OCI-LY3 (cell line): ENCODE measurements at regions not wholly inside any gene's neighbourhood (a gene's known extent, or its start where the extent isn't known, plus 50 kb on each side); places are given as distances from the start of the nearest gene placed in this dataset.

Source experiments
- H2AFZ ChIP-seq: fragments of 200-600, 300-600 bp; shearing (Covaris generic); 2 replicates; pipeline ENCODE4 v1.6.0; 2014; ENCODE audit warnings: antibody characterized with exemption, low read depth, low read length
- H3K27ac ChIP-seq: fragments of 200-600, 300-600 bp; sonication (generic); 2 replicates; pipeline ENCODE4 v1.5.1; 2014; ENCODE audit warnings: mild to moderate bottlenecking, low read length, moderate library complexity, mixed read lengths
- H3K27me3 ChIP-seq: fragments of 200-600, 300-600 bp; sonication (generic); 2 replicates; pipeline ENCODE4 v1.6.1; 2014; ENCODE audit warnings: low read depth, low read length, mixed read lengths
- H3K36me3 ChIP-seq: fragments of 200-600, 300-600 bp; sonication (generic); replicated peaks from 2 replicates; pipeline ENCODE3; 2014; ENCODE audit warnings: low read depth, low read length, mixed read lengths
- H3K4me1 ChIP-seq: fragments of 300-600, 200-600 bp; sonication (generic); 2 replicates; pipeline ENCODE4 v1.6.1; 2014; ENCODE audit warnings: low read length, mixed read lengths
- H3K4me2 ChIP-seq: fragments of 200-600, 300-600 bp; sonication (generic); 2 replicates; pipeline ENCODE4 v1.6.1; 2014; ENCODE audit warnings: low read length, mixed read lengths
- H3K4me3 ChIP-seq: fragments of 300-600, 200-600 bp; sonication (generic); 2 replicates; pipeline ENCODE4 v1.5.1; 2014; ENCODE audit warnings: antibody characterized with exemption, mild to moderate bottlenecking, low read length, moderate library complexity
- H3K79me2 ChIP-seq: fragments of 300-600, 200-600 bp; shearing (Covaris generic); 2 replicates; pipeline ENCODE4 v1.6.1; 2014; ENCODE audit warnings: mild to moderate bottlenecking, low read length, mixed read lengths
- H3K9ac ChIP-seq: fragments of 300-600, 200-600 bp; shearing (Covaris generic); 2 replicates; pipeline ENCODE4 v1.6.0; 2014; ENCODE audit warnings: mild to moderate bottlenecking, low read length, moderate library complexity
- H3K9me3 ChIP-seq: fragments of 200-600, 300-600 bp; shearing (Covaris generic); 2 replicates; pipeline ENCODE4 v1.6.1; 2014; ENCODE audit warnings: low read length, mixed read lengths; ENCODE audit not compliant: insufficient read depth
- H4K20me1 ChIP-seq: fragments of 200-600, 300-600 bp; sonication (generic); 2 replicates; pipeline ENCODE4 v1.6.1; 2016; ENCODE audit warnings: low read length, mixed read lengths; ENCODE audit not compliant: insufficient read depth
- EZH2phosphoT487 ChIP-seq: fragments of 200-600 bp; shearing (Covaris generic); IDR thresholded peaks from 2 replicates; pipeline ENCODE4 v1.6.1; 2018; ENCODE audit warnings: antibody characterized with exemption, mixed run types, low read depth
- TF ChIP-seq, protein P1 (sequence below): fragments of 200-600, 300-600 bp; sonication (generic); IDR thresholded peaks from 2 replicates; pipeline ENCODE4 v1.5.1; 2014; ENCODE audit warnings: antibody characterized with exemption, low read length, low read depth

DNA sequence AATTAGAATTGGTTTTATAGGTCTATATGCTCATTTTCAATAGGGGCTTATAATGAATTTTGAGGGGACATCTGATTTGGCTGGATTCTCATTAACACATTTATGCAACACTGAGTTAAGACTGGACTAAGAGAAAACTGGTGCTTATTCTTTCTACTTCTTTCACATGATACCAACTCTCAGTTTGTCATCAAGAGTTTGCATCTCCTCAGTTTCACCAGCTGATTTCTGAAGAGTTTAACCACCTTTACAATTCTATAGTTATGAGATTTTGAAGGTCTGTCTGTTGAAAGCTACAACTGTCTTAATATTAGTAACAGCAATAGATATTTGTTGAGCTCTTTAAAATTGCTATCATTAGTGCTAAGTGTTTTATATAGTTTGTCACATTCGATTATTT lies 867.0 kb upstream of the SORCS1 start:
- no peaks in the 10 kb centered on the region for H3K4me1 ChIP-seq

DNA sequence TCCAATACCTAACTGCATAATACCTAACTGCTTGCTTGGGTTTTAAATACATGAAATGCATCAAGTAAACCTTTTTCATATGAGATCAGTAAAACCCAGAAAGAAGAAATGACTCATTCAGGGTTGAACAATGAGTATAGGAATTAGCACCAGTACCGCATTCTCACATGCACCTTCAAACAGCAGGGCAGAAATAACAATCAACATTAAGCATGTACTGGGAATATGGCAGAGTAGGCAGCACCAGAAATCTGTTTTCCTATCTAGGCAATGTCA lies 850.3 kb upstream of the SORCS1 start:
- no peak overlapping the region for H2AFZ ChIP-seq
- no peaks in the 10 kb centered on the region for H3K27me3 ChIP-seq
- H3K4me2 ChIP-seq = no peak overlapping the region
- H4K20me1 ChIP-seq = no peaks in the 10 kb centered on the region
- H3K4me1 ChIP-seq = peaks cover 8% of the 10 kb centered on the region
- H3K79me2 ChIP-seq = no peaks in the 10 kb centered on the region
- no peak overlapping the region for H3K27ac ChIP-seq
- H3K36me3 ChIP-seq = no peaks in the 10 kb centered on the region
- no peak overlapping the region for H3K9ac ChIP-seq
- TF ChIP-seq EZH2phosphoT487 = no peak
- TF ChIP-seq, protein P1, sequence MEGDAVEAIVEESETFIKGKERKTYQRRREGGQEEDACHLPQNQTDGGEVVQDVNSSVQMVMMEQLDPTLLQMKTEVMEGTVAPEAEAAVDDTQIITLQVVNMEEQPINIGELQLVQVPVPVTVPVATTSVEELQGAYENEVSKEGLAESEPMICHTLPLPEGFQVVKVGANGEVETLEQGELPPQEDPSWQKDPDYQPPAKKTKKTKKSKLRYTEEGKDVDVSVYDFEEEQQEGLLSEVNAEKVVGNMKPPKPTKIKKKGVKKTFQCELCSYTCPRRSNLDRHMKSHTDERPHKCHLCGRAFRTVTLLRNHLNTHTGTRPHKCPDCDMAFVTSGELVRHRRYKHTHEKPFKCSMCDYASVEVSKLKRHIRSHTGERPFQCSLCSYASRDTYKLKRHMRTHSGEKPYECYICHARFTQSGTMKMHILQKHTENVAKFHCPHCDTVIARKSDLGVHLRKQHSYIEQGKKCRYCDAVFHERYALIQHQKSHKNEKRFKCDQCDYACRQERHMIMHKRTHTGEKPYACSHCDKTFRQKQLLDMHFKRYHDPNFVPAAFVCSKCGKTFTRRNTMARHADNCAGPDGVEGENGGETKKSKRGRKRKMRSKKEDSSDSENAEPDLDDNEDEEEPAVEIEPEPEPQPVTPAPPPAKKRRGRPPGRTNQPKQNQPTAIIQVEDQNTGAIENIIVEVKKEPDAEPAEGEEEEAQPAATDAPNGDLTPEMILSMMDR = no peak
- H3K9me3 ChIP-seq = no peaks in the 10 kb centered on the region; the same call in 1 of the 2 replicates
- no peak overlapping the region for H3K4me3 ChIP-seq

More for the DNA sequence above, 867.0 kb upstream of the SORCS1 start:
- Histone ChIP-seq H4K20me1 (no peaks in the 10 kb centered on the region), H3K27ac (no peak overlapping the region), H3K79me2 (no peaks in the 10 kb centered on the region), H3K4me3 (no peak overlapping the region), H3K36me3 (no peaks in the 10 kb centered on the region), H3K9me3 (no peaks in the 10 kb centered on the region), H3K27me3 (no peaks in the 10 kb centered on the region), H2AFZ (no peak overlapping the region), H3K9ac (no peak overlapping the region), H3K4me2 (no peak overlapping the region)
- no peak for TF ChIP-seq EZH2phosphoT487
- TF ChIP-seq, protein P1 = no peak

DNA sequence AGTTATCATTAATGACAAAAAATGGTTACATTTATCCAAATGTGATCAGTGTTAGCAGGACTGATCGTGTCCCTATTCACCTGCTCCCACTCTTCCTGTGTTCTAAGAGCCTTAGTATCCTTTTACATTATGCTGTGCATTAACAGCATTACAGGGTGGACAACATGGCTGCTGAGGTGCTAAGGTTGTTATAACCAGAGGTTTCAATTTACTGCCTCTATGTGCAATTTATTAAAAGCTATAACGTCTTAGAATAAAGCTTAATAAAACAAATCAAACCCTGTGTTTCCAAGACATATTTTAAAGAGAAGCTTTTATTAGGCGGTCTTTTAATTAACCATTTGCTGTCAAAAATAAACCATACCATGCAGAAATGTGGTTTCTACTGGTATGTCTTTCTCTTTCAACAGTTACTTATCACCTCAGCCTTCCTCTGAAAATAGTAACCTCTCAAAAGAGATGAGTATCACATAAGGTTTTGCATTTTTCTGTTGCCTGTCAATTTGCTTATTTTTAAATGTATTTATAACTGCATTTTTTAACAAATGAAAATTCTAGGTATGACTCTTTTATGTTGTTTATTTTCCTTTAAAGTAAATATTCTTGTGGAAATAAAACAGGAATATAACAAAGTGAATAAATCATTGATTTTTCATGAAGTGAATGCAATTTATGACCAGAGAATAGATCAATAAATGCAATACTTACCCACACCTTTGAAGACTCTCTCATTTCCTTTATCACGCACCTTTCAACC lies 849.8 kb upstream of the SORCS1 start:
- H3K4me1 ChIP-seq = peaks cover 8% of the 10 kb centered on the region
- no peak overlapping the region for H3K27ac ChIP-seq
- H3K79me2 ChIP-seq = no peaks in the 10 kb centered on the region
- H3K9me3 ChIP-seq = no peaks in the 10 kb centered on the region; the same call in 1 of the 2 replicates
- H3K4me3 ChIP-seq = no peak overlapping the region
- H3K4me2 ChIP-seq = no peak overlapping the region
- no peaks in the 10 kb centered on the region for H4K20me1 ChIP-seq
- H2AFZ ChIP-seq = no peak overlapping the region
- no peak overlapping the region for H3K9ac ChIP-seq
- no peaks in the 10 kb centered on the region for H3K27me3 ChIP-seq
- H3K36me3 ChIP-seq = no peaks in the 10 kb centered on the region
- TF ChIP-seq, protein P1 = no peak
- no peak for TF ChIP-seq EZH2phosphoT487

DNA sequence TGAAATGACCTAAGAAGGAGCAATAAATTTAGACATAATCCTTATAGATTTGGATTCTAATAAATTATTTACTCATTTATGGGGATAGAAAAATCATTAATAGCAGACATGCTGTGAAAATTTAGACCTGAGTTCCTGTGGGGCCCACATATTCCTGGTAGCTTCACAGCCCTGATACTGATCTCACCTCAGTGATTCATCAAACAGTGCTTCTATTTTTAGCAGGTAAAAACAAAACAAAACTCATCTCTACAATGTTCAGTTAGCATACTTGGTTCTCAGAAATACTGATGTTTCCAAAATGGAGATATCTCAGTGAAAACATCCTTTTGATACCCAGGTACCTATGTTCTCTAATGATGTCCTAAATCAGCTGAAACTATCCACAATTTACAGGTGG lies 841.1 kb upstream of the SORCS1 start:
- no peaks in the 10 kb centered on the region for H3K36me3 ChIP-seq
- H3K9ac ChIP-seq = no peak overlapping the region
- H3K27ac ChIP-seq = no peak overlapping the region
- H2AFZ ChIP-seq = no peak overlapping the region
- no peaks in the 10 kb centered on the region for H3K79me2 ChIP-seq
- TF ChIP-seq EZH2phosphoT487 = no peak
- TF ChIP-seq, protein P1 = no peak
- no peaks in the 10 kb centered on the region for H3K9me3 ChIP-seq
- no peaks in the 10 kb centered on the region for H4K20me1 ChIP-seq
- H3K27me3 ChIP-seq = no peaks in the 10 kb centered on the region
- H3K4me1 ChIP-seq = no peaks in the 10 kb centered on the region
- no peak overlapping the region for H3K4me2 ChIP-seq
- H3K4me3 ChIP-seq = no peak overlapping the region
